Parathyroid adenoma (tissue), 2 donors: ENCODE measurements at regions not wholly inside any gene's neighbourhood (a gene's known extent, or its start where the extent isn't known, plus 50 kb on each side); places are given as distances from the start of the nearest gene placed in this dataset.

Experiments used
- H2AFZ ChIP-seq: fragments of 300-600 bp; sonication (generic); one replicate; pipeline ENCODE4 v1.7.0; 2017; ENCODE audit warnings: antibody characterized with exemption, mild to moderate bottlenecking
- H3K27ac ChIP-seq: fragments of 300-600 bp; sonication (generic); one replicate; pipeline ENCODE4 v1.7.0; 2017
- H3K27me3 ChIP-seq: fragments of 300-600 bp; sonication (generic); one replicate; pipeline ENCODE4 v1.7.0; 2017; ENCODE audit warnings: low read length; ENCODE audit not compliant: control insufficient read depth, insufficient read depth
- H3K36me3 ChIP-seq: fragments of 300-600 bp; sonication (generic); one replicate; pipeline ENCODE4 v1.7.0; 2017; ENCODE audit warnings: low read length; ENCODE audit not compliant: control insufficient read depth, insufficient read depth
- H3K4me1 ChIP-seq: fragments of 300-600 bp; sonication (generic); one replicate; pipeline ENCODE4 v1.7.0; 2017; ENCODE audit warnings: control low read depth
- H3K4me2 ChIP-seq: fragments of 300-600 bp; sonication (generic); one replicate; pipeline ENCODE4 v1.7.0; 2017; ENCODE audit warnings: low read length
- H3K4me3 ChIP-seq: fragments of 300-600 bp; sonication (generic); one replicate; pipeline ENCODE4 v1.7.0; 2017; ENCODE audit warnings: low read depth, low read length
- H3K79me2 ChIP-seq: fragments of 300-600 bp; sonication (generic); one replicate; pipeline ENCODE4 v1.7.0; 2017; ENCODE audit warnings: control low read depth
- H3K9ac ChIP-seq: fragments of 300-600 bp; sonication (generic); one replicate; pipeline ENCODE4 v1.7.0; 2017; ENCODE audit warnings: mild to moderate bottlenecking
- H3K9me3 ChIP-seq: fragments of 300-600 bp; sonication (generic); one replicate; pipeline ENCODE4 v1.7.0; 2017; ENCODE audit warnings: low read length; ENCODE audit not compliant: control insufficient read depth
- TF ChIP-seq, protein P1 (sequence below): fragments of 300-600 bp; sonication (generic); IDR thresholded peaks from one replicate; pipeline ENCODE4 v1.7.0; 2017; ENCODE audit warnings: antibody characterized with exemption, mild to moderate bottlenecking
- donor health status: primary hyperparathyroidism.

DNA sequence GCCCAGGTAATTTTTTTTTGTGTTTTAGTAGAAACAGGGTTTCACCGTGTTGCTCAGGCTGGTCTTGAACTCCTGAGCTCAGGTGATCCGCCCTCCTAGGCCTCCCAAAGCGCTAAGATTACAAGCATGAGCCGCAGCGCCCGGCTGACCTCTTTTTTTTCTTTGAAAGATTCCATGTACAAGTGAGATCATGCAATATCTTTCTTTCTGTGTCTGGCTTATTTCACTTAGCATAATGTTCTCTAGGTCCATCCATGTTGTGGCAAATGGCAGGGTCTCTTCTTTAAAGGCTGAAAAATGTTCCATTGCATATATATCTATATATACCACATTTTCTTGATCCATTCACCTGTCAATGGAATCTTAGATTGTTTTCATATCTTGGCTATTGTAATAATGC lies 255.0 kb upstream of the MYOCD start:
- no peaks in the 10 kb centered on the region for H3K79me2 ChIP-seq
- no peak overlapping the region for H3K4me2 ChIP-seq
- H3K4me3 ChIP-seq: no peak overlapping the region
- no peak overlapping the region for H2AFZ ChIP-seq
- H3K9me3 ChIP-seq: no peaks in the 10 kb centered on the region
- no peak overlapping the region for H3K9ac ChIP-seq
- H3K36me3 ChIP-seq: no peaks in the 10 kb centered on the region
- H3K4me1 ChIP-seq: no peaks in the 10 kb centered on the region
- H3K27me3 ChIP-seq: no peaks in the 10 kb centered on the region
- H3K27ac ChIP-seq: no peak overlapping the region
- TF ChIP-seq, protein P1, sequence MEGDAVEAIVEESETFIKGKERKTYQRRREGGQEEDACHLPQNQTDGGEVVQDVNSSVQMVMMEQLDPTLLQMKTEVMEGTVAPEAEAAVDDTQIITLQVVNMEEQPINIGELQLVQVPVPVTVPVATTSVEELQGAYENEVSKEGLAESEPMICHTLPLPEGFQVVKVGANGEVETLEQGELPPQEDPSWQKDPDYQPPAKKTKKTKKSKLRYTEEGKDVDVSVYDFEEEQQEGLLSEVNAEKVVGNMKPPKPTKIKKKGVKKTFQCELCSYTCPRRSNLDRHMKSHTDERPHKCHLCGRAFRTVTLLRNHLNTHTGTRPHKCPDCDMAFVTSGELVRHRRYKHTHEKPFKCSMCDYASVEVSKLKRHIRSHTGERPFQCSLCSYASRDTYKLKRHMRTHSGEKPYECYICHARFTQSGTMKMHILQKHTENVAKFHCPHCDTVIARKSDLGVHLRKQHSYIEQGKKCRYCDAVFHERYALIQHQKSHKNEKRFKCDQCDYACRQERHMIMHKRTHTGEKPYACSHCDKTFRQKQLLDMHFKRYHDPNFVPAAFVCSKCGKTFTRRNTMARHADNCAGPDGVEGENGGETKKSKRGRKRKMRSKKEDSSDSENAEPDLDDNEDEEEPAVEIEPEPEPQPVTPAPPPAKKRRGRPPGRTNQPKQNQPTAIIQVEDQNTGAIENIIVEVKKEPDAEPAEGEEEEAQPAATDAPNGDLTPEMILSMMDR: no peak

GRCh38 chr17:12415031-12415430 lies 250.7 kb upstream of the MYOCD start:
- H3K4me2 ChIP-seq: no peak overlapping the region
- H3K27ac ChIP-seq: no peak overlapping the region
- H3K79me2 ChIP-seq: no peaks in the 10 kb centered on the region
- no peak overlapping the region for H3K9ac ChIP-seq
- no peak overlapping the region for H3K4me3 ChIP-seq
- no peaks in the 10 kb centered on the region for H3K27me3 ChIP-seq
- no peaks in the 10 kb centered on the region for H3K9me3 ChIP-seq
- no peak overlapping the region for H2AFZ ChIP-seq
- H3K36me3 ChIP-seq: no peaks in the 10 kb centered on the region
- H3K4me1 ChIP-seq: no peaks in the 10 kb centered on the region
- TF ChIP-seq, protein P1: no peak

DNA sequence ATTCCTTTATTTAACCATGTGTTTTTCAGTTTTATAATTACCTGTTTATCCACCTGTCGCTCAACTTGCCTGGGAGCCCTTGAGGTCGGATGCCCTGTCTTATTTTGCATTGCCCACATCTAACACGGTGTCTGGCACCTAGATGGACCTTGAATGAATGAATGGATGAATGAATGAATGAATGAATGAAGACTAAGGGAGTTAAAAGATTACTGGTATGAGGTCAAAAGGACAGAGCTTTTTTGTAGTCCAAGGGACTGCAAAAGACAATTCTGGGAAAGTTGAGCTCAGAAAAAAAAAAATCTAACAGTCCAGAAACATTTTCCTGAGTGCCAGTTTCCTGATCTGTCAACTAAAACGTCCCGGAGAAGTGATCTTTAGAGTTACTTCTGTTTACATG lies 244.6 kb upstream of the MYOCD start:
- TF ChIP-seq, protein P1: no peak
- no peaks in the 10 kb centered on the region for H3K4me1 ChIP-seq
- H3K27ac ChIP-seq: no peak overlapping the region
- no peak overlapping the region for H3K4me2 ChIP-seq
- no peaks in the 10 kb centered on the region for H3K9me3 ChIP-seq
- no peaks in the 10 kb centered on the region for H3K27me3 ChIP-seq
- no peak overlapping the region for H3K9ac ChIP-seq
- H3K36me3 ChIP-seq: no peaks in the 10 kb centered on the region
- H2AFZ ChIP-seq: no peak overlapping the region
- H3K79me2 ChIP-seq: no peaks in the 10 kb centered on the region
- H3K4me3 ChIP-seq: no peak overlapping the region

- Histone ChIP-seq H3K4me1 (no peaks in the 10 kb centered on the region), H3K9ac (no peak overlapping the region), H3K36me3 (no peaks in the 10 kb centered on the region), H3K27ac (no peak overlapping the region), H3K79me2 (no peaks in the 10 kb centered on the region), H2AFZ (no peak overlapping the region), H3K9me3 (no peaks in the 10 kb centered on the region), H3K4me2 (no peak overlapping the region), H3K27me3 (no peaks in the 10 kb centered on the region), H3K4me3 (no peak overlapping the region)
- TF ChIP-seq, protein P1: no peak
These were observed 243.9 kb upstream of the MYOCD start for GRCh38 chr17:12421646-12422306.

DNA sequence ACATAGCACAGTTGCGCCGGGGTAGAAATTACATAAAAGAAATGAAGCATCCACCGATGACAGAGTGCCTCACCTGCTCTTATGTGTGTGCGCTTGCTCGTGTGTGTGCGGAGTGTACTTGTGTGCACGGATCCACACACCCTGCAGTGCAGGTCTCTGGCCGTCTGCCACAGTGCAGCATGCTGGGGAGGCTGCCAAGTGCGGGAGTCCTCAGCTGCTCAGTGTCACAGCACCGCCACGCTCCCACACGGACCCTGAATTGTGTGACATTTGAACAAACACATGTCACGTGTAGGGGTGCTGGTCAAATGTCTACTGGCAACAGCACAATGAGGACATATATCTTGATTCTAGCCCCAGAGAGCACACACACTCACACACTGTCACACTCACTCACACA lies 243.0 kb upstream of the MYOCD start:
- no peak overlapping the region for H2AFZ ChIP-seq
- H3K79me2 ChIP-seq: no peaks in the 10 kb centered on the region
- H3K4me2 ChIP-seq: no peak overlapping the region
- TF ChIP-seq, protein P1: no peak
- no peaks in the 10 kb centered on the region for H3K27me3 ChIP-seq
- H3K9me3 ChIP-seq: no peaks in the 10 kb centered on the region
- no peaks in the 10 kb centered on the region for H3K4me1 ChIP-seq
- H3K36me3 ChIP-seq: no peaks in the 10 kb centered on the region
- H3K27ac ChIP-seq: no peak overlapping the region
- H3K4me3 ChIP-seq: no peak overlapping the region
- H3K9ac ChIP-seq: no peak overlapping the region
